Thyroid gland (tissue), 4 donors: ENCODE measurements at regions not wholly inside any gene's neighbourhood (a gene's known extent, or its start where the extent isn't known, plus 50 kb on each side); places are given as distances from the start of the nearest gene placed in this dataset.

Experiments
- POLR2A ChIP-seq, 2 donors: fragments of 450-650 bp; IDR thresholded peaks; one replicate each; pipeline ENCODE4 v1.6.1; 2017; ENCODE audit warnings: antibody characterized with exemption in 2 of 2, mild to moderate bottlenecking in 2 of 2, moderate library complexity in 1 of 2
- TF ChIP-seq, protein P1 (sequence below), 6 experiments: fragments of 200-600 bp in 3 of 6; fragments of 450-650 bp in 3 of 6; sonication (generic) in 3 of 6; IDR thresholded peaks; one replicate each; pipeline ENCODE4 v1.5.1; 2016 to 2019; ENCODE audit warnings: antibody characterized with exemption in 6 of 6, mild to moderate bottlenecking in 2 of 6, inconsistent platforms in 1 of 6, moderate library complexity in 1 of 6

- TF ChIP-seq POLR2A (IDR thresholded peaks at IDR 0.05), result no peak
- TF ChIP-seq, protein P1, sequence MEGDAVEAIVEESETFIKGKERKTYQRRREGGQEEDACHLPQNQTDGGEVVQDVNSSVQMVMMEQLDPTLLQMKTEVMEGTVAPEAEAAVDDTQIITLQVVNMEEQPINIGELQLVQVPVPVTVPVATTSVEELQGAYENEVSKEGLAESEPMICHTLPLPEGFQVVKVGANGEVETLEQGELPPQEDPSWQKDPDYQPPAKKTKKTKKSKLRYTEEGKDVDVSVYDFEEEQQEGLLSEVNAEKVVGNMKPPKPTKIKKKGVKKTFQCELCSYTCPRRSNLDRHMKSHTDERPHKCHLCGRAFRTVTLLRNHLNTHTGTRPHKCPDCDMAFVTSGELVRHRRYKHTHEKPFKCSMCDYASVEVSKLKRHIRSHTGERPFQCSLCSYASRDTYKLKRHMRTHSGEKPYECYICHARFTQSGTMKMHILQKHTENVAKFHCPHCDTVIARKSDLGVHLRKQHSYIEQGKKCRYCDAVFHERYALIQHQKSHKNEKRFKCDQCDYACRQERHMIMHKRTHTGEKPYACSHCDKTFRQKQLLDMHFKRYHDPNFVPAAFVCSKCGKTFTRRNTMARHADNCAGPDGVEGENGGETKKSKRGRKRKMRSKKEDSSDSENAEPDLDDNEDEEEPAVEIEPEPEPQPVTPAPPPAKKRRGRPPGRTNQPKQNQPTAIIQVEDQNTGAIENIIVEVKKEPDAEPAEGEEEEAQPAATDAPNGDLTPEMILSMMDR (IDR thresholded peaks at IDR 0.05), result no peak
Observed at GRCh38 chr21:22374218-22374969, 1376.2 kb downstream of the NCAM2 start.
